ENCODE measurements at regions not wholly inside any gene's neighbourhood (a gene's known extent, or its start where the extent isn't known, plus 50 kb on each side); places are given as distances from the start of the nearest gene placed in this dataset.

GRCh38 chr5:18455521-18455920 is 821.3 kb downstream of the TAF11L14 start:
- Histone ChIP-seq H3K4me2 (ENCODE audit: insufficient read depth, low read length) (no peak overlapping the region), H2AFZ (ENCODE audit: low read depth, low read length) (no peak overlapping the region), H3K27me3 (ENCODE audit: insufficient read depth, low read length, poor library complexity) (no peaks in the 10 kb centered on the region), H3K4me3 (ENCODE audit: low read depth in 1 of 2, low read length in 2 of 2) (no peak overlapping the region), H3K9me3 (ENCODE audit: insufficient read depth, low read length, severe bottlenecking) (no peaks in the 10 kb centered on the region), H4K20me1 (ENCODE audit: insufficient read depth, low read length) (no peaks in the 10 kb centered on the region), H3K79me2 (ENCODE audit: insufficient read depth, low read length) (no peaks in the 10 kb centered on the region), H3K36me3 (ENCODE audit: insufficient read depth, low read length) (no peaks in the 10 kb centered on the region), H3K4me1 (ENCODE audit: insufficient read depth, low read length) (no peaks in the 10 kb centered on the region), H3K27ac (ENCODE audit: low read length) (no peak overlapping the region), H3K9ac (ENCODE audit: low read depth, low read length) (no peak overlapping the region)
- TF ChIP-seq EZH2 (IDR thresholded peaks at IDR 0.05; ENCODE audit: borderline replicate concordance, low read depth, low read length, severe bottlenecking) (no peak), CTCF (IDR thresholded peaks at IDR 0.05; ENCODE audit: borderline replicate concordance, extremely low read depth, low read length, poor library complexity, severe bottlenecking) (no peak)
- ATAC-seq (ENCODE audit: insufficient read depth, low read depth) (no peak), DNase-seq (no peak)

GRCh38 chr5:18457255-18457654 is 823.0 kb downstream of the TAF11L14 start:
- no peaks in the 10 kb centered on the region for H4K20me1 ChIP-seq (ENCODE audit: insufficient read depth, low read length)

DNA sequence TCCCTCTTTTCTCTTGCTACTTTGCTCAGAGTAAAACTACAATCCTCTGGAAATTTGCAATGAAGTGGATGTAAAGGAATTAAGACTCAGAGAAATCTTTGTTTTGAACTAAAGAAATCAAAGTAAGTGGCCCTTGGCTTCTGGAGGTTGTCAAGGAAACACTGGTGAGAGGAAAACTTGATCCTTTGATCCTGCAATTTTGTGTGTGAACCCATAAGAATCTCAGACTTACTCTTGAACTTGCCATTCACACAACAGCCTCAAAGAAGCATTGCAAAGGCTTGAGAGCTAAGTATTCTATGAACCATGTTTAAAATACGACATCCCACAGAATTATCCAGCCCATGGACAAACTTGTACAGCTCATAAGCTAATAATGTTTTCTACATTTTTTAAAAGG is 827.5 kb downstream of the TAF11L14 start:
- no peak for DNase-seq
- Histone ChIP-seq H2AFZ (ENCODE audit: low read depth, low read length) (no peak overlapping the region), H3K27ac (ENCODE audit: low read length) (no peak overlapping the region), H3K36me3 (ENCODE audit: insufficient read depth, low read length) (no peaks in the 10 kb centered on the region), H3K4me2 (ENCODE audit: insufficient read depth, low read length) (no peak overlapping the region), H3K9me3 (ENCODE audit: insufficient read depth, low read length, severe bottlenecking) (no peaks in the 10 kb centered on the region), H3K4me1 (ENCODE audit: insufficient read depth, low read length) (no peaks in the 10 kb centered on the region), H3K9ac (ENCODE audit: low read depth, low read length) (no peak overlapping the region), H3K79me2 (ENCODE audit: insufficient read depth, low read length) (no peaks in the 10 kb centered on the region), H3K27me3 (ENCODE audit: insufficient read depth, low read length, poor library complexity) (no peaks in the 10 kb centered on the region), H3K4me3 (ENCODE audit: low read depth in 1 of 2, low read length in 2 of 2) (no peak overlapping the region), H4K20me1 (ENCODE audit: insufficient read depth, low read length) (no peaks in the 10 kb centered on the region)
- TF ChIP-seq CTCF (IDR thresholded peaks at IDR 0.05; ENCODE audit: borderline replicate concordance, extremely low read depth, low read length, poor library complexity, severe bottlenecking): no peak
- TF ChIP-seq EZH2 (IDR thresholded peaks at IDR 0.05; ENCODE audit: borderline replicate concordance, low read depth, low read length, severe bottlenecking): no peak
- ATAC-seq (ENCODE audit: insufficient read depth, low read depth): no peak

More at GRCh38 chr5:18457255-18457654, 823.0 kb downstream of the TAF11L14 start:
- DNase-seq: no peak
- Histone ChIP-seq H3K79me2 (ENCODE audit: insufficient read depth, low read length) (no peaks in the 10 kb centered on the region), H2AFZ (ENCODE audit: low read depth, low read length) (no peak overlapping the region), H3K9me3 (ENCODE audit: insufficient read depth, low read length, severe bottlenecking) (no peaks in the 10 kb centered on the region), H3K4me2 (ENCODE audit: insufficient read depth, low read length) (no peak overlapping the region), H3K27me3 (ENCODE audit: insufficient read depth, low read length, poor library complexity) (no peaks in the 10 kb centered on the region), H3K4me1 (ENCODE audit: insufficient read depth, low read length) (no peaks in the 10 kb centered on the region), H3K9ac (ENCODE audit: low read depth, low read length) (no peak overlapping the region), H3K36me3 (ENCODE audit: insufficient read depth, low read length) (no peaks in the 10 kb centered on the region), H3K27ac (ENCODE audit: low read length) (no peak overlapping the region), H3K4me3 (ENCODE audit: low read depth in 1 of 2, low read length in 2 of 2) (no peak overlapping the region)
- ATAC-seq (ENCODE audit: insufficient read depth, low read depth): no peak
- no peak for TF ChIP-seq EZH2 (IDR thresholded peaks at IDR 0.05; ENCODE audit: borderline replicate concordance, low read depth, low read length, severe bottlenecking)
- no peak for TF ChIP-seq CTCF (IDR thresholded peaks at IDR 0.05; ENCODE audit: borderline replicate concordance, extremely low read depth, low read length, poor library complexity, severe bottlenecking)

Data from DND-41 (cell line).